Stimulated activated naive CD8-positive, alpha-beta T cell treated with anti-CD3 and anti-CD28 coated beads, Interleukin-15, Interleukin-2, amounts not matched to agents 100 U/mL and 50 U/mL, for 24 hours (primary cell): ENCODE measurements at regions not wholly inside any gene's neighbourhood (a gene's known extent, or its start where the extent isn't known, plus 50 kb on each side); places are given as distances from the start of the nearest gene placed in this dataset.

Experiments used
- ATAC-seq: fragments of 150-1000 bp; cut with Tn5 transposase; one replicate; pipeline ENCODE4 v1.10.0; 2021
- DNase-seq: peaks from one replicate; pipeline ENCODE4 v3.0.0; 2021

- ATAC-seq (no peak), DNase-seq (no peak)
These were observed 66.7 kb downstream of the CD164 start for GRCh38 chr6:109315341-109316110.

- ATAC-seq (no peak), DNase-seq (no peak)
These were observed 68.0 kb downstream of the CD164 start for GRCh38 chr6:109314313-109314712.

- ATAC-seq (no peak), DNase-seq (no peak)
These were observed 69.1 kb downstream of the CD164 start for GRCh38 chr6:109313139-109313538.

- ATAC-seq (no peak), DNase-seq (no peak)
These were observed 70.8 kb downstream of the CD164 start for GRCh38 chr6:109311471-109311870.

GRCh38 chr6:109309917-109310316, 72.3 kb downstream of the CD164 start:
- DNase-seq (no peak), ATAC-seq (no peak)

GRCh38 chr6:109308018-109308492, 74.2 kb downstream of the CD164 start:
- peak; percentile 41 for DNase-seq
- ATAC-seq: peak; percentile 96

GRCh38 chr6:109306733-109307132, 75.5 kb downstream of the CD164 start:
- DNase-seq: no peak
- ATAC-seq: peak; percentile 25

GRCh38 chr6:109305028-109305427, 77.2 kb downstream of the CD164 start:
- DNase-seq (no peak), ATAC-seq (no peak)

- ATAC-seq (peak; percentile 48), DNase-seq (no peak)
These were observed 77.8 kb downstream of the CD164 start for GRCh38 chr6:109304284-109305015.

- ATAC-seq (no peak), DNase-seq (no peak)
These were observed 78.5 kb downstream of the CD164 start for GRCh38 chr6:109303640-109304283.

- ATAC-seq (no peak), DNase-seq (no peak)
These were observed 79.1 kb downstream of the CD164 start for GRCh38 chr6:109303164-109303563.

- ATAC-seq (no peak), DNase-seq (no peak)
These were observed 80.1 kb downstream of the CD164 start for GRCh38 chr6:109302176-109302575.

- no peak for DNase-seq
- ATAC-seq: no peak
These were observed 80.8 kb downstream of the CD164 start for GRCh38 chr6:109301418-109301817.

- ATAC-seq: no peak
- DNase-seq: no peak
These were observed 81.4 kb downstream of the CD164 start for GRCh38 chr6:109300874-109301273.

GRCh38 chr6:109299776-109300564, 82.3 kb downstream of the CD164 start:
- DNase-seq (no peak), ATAC-seq (no peak)

GRCh38 chr6:109299265-109299607, 83.0 kb downstream of the CD164 start:
- ATAC-seq: no peak
- no peak for DNase-seq

- ATAC-seq (no peak), DNase-seq (no peak)
These were observed 83.5 kb downstream of the CD164 start for GRCh38 chr6:109298605-109299264.

GRCh38 chr6:109297406-109298110, 84.7 kb downstream of the CD164 start:
- no peak for ATAC-seq

GRCh38 chr6:109296971-109297372, 85.3 kb downstream of the CD164 start:
- ATAC-seq (no peak), DNase-seq (no peak)

More at GRCh38 chr6:109297406-109298110, 84.7 kb downstream of the CD164 start:
- DNase-seq: no peak

- ATAC-seq: no peak
- no peak for DNase-seq
These were observed 85.8 kb downstream of the CD164 start for GRCh38 chr6:109296452-109296851.

GRCh38 chr6:109295774-109296156, 86.5 kb downstream of the CD164 start:
- DNase-seq (no peak), ATAC-seq (no peak)
